ENCODE measurements at regions not wholly inside any gene's neighbourhood (a gene's known extent, or its start where the extent isn't known, plus 50 kb on each side); places are given as distances from the start of the nearest gene placed in this dataset.

GRCh38 chr16:31700530-31701388 is 172.8 kb upstream of the ZNF267 start (continued):
- TF ChIP-seq ZNF687 (IDR thresholded peaks at IDR 0.05) (no peak; the same call in 1 of the 2 replicates), ZNF24 (IDR thresholded peaks at IDR 0.05) (peak; percentile 95), CEBPZ (IDR thresholded peaks at IDR 0.05; ENCODE audit: low read depth, low read length) (no peak), ZNF207 (IDR thresholded peaks at IDR 0.05; ENCODE audit: borderline replicate concordance) (0 out of 2 replicates have a peak, but pooled peaks have one; percentile 77), NFIC (IDR thresholded peaks at IDR 0.05; ENCODE audit: low read depth, low read length) (peak; percentile 29; the same call in 1 of the 2 replicates), HCFC1 (IDR thresholded peaks at IDR 0.05; ENCODE audit: low read length) (no peak), KLF5 (IDR thresholded peaks at IDR 0.05; ENCODE audit: partially characterized antibody) (peak; percentile 80), NBN (IDR thresholded peaks at IDR 0.05) (peak; percentile 23; the same call in 1 of the 2 replicates), SUPT20H (IDR thresholded peaks at IDR 0.05; ENCODE audit: borderline replicate concordance, control insufficient read depth, low read depth, low read length) (no peak), CUX1 (IDR thresholded peaks at IDR 0.05; ENCODE audit: insufficient replicate concordance, low read depth, low read length) (peak; percentile 96), PAX5 (IDR thresholded peaks at IDR 0.05; ENCODE audit: borderline replicate concordance, low read depth, low read length) (peak; percentile 55; the same call in 1 of the 2 replicates), ZNF217 (IDR thresholded peaks at IDR 0.05) (peak; percentile 58; the same call in 1 of the 2 replicates), TAF1 (IDR thresholded peaks at IDR 0.05; ENCODE audit: borderline replicate concordance, low read depth, low read length) (peak; percentile 69; the same call in 1 of the 2 replicates), ELK1 (IDR thresholded peaks at IDR 0.05; ENCODE audit: low read depth, low read length) (no peak)

Measured in GM12878 (cell line).